DOHH2 (cell line): ENCODE measurements at regions not wholly inside any gene's neighbourhood (a gene's known extent, or its start where the extent isn't known, plus 50 kb on each side); places are given as distances from the start of the nearest gene placed in this dataset.
"Not testable (repeated sequence)": the region's sequence is repeated elsewhere in the genome, so short reads cannot be mapped to it uniquely, and the experiment has no call there.

Source experiments
- H3F3A ChIP-seq: fragments of 200-600 bp; sonication (generic), shearing (Covaris generic); 2 replicates; pipeline ENCODE4 v1.6.0; 2016; ENCODE audit warnings: antibody characterized with exemption, mild to moderate bottlenecking; ENCODE audit not compliant: control insufficient read depth, insufficient read depth
- H3K27ac ChIP-seq: fragments of 200-600 bp; sonication (generic); 2 replicates; pipeline ENCODE4 v1.5.1; 2014; ENCODE audit warnings: low read depth, mild to moderate bottlenecking, low read length, moderate library complexity
- H3K27me3 ChIP-seq: fragments of 200-600 bp; sonication (generic); 2 replicates; pipeline ENCODE4 v1.6.1; 2014; ENCODE audit warnings: mild to moderate bottlenecking, low read length, mixed read lengths; ENCODE audit not compliant: control insufficient read depth
- H3K36me3 ChIP-seq: fragments of 200-600 bp; sonication (generic); 2 replicates; pipeline ENCODE4 v1.6.1; 2014; ENCODE audit warnings: mild to moderate bottlenecking, low read length, moderate library complexity, mixed read lengths; ENCODE audit not compliant: control insufficient read depth
- H3K4me1 ChIP-seq: fragments of 200-600 bp; sonication (generic); 2 replicates; pipeline ENCODE4 v1.6.1; 2014; ENCODE audit warnings: mild to moderate bottlenecking, low read length, mixed read lengths; ENCODE audit not compliant: control insufficient read depth
- H3K4me2 ChIP-seq: fragments of 200-600 bp; sonication (generic); 2 replicates; pipeline ENCODE4 v1.6.0; 2014; ENCODE audit warnings: mild to moderate bottlenecking, low read length, moderate library complexity
- H3K4me3 ChIP-seq: fragments of 200-600 bp; sonication (generic); 2 replicates; pipeline ENCODE4 v1.5.1; 2014; ENCODE audit warnings: mild to moderate bottlenecking, low read length, mixed read lengths
- H3K79me2 ChIP-seq: fragments of 200-600 bp; sonication (generic); 2 replicates; pipeline ENCODE4 v1.6.1; 2014; ENCODE audit warnings: mild to moderate bottlenecking, low read length, mixed read lengths; ENCODE audit not compliant: control insufficient read depth
- H3K9me2 ChIP-seq: fragments of 200-600 bp; sonication (generic); replicated peaks from 2 replicates; pipeline ENCODE4 v1.6.1; 2014; ENCODE audit warnings: mild to moderate bottlenecking, low read length, mixed read lengths; ENCODE audit not compliant: control insufficient read depth
- H3K9me3 ChIP-seq: fragments of 200-600 bp; sonication (generic); 2 replicates; pipeline ENCODE4 v1.6.1; 2014; ENCODE audit warnings: antibody characterized with exemption, low read length, mixed read lengths; ENCODE audit not compliant: control insufficient read depth, insufficient read depth
- H4K20me1 ChIP-seq: fragments of 200-600 bp; sonication (generic); 2 replicates; pipeline ENCODE4 v1.6.0; 2014; ENCODE audit warnings: low read depth, mild to moderate bottlenecking, antibody characterized with exemption, low read length, moderate library complexity; ENCODE audit not compliant: control insufficient read depth, insufficient read depth
- EZH2phosphoT487 ChIP-seq: fragments of 200-600 bp; sonication (generic); IDR thresholded peaks from 2 replicates; pipeline ENCODE4 v1.6.1; 2017; ENCODE audit warnings: borderline replicate concordance, mild to moderate bottlenecking, antibody characterized with exemption, low read length, moderate library complexity, mixed read lengths
- TF ChIP-seq, protein P1 (sequence below): fragments of 200-600 bp; sonication (generic); IDR thresholded peaks from one replicate; pipeline ENCODE4 v1.5.1; 2014; ENCODE audit warnings: antibody characterized with exemption, mild to moderate bottlenecking, low read depth, low read length; ENCODE audit not compliant: poor library complexity, severe bottlenecking

DNA sequence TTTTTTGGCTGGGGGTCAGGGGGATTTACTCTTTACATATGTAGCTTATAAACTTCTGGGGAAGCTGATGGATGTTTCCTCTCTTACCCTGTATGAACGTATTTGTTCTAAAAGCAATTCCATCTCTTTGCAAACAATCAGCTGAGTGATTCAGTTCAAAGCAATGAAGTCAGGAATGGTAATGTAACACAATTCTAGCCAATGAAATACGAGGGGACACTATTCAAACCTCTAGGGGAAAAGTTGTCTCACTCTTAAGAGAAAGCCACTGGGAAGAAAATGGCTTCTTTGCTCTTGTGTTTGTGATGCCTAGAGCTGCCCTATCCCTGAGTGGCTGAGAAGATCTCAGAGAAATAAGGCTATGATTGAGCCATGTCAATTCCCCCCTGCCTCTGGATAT, 134.8 kb upstream of the SEMA3C start:
- H4K20me1 ChIP-seq: no peaks in the 10 kb centered on the region
- no peak overlapping the region for H3K4me2 ChIP-seq
- H3K27me3 ChIP-seq: no peaks in the 10 kb centered on the region
- no peaks in the 10 kb centered on the region; the same call in 1 of the 2 replicates for H3K9me3 ChIP-seq
- H3K36me3 ChIP-seq: no peaks in the 10 kb centered on the region
- H3K9me2 ChIP-seq: no peaks in the 10 kb centered on the region
- no peaks in the 10 kb centered on the region for H3F3A ChIP-seq
- no peak for TF ChIP-seq EZH2phosphoT487
- TF ChIP-seq, protein P1, sequence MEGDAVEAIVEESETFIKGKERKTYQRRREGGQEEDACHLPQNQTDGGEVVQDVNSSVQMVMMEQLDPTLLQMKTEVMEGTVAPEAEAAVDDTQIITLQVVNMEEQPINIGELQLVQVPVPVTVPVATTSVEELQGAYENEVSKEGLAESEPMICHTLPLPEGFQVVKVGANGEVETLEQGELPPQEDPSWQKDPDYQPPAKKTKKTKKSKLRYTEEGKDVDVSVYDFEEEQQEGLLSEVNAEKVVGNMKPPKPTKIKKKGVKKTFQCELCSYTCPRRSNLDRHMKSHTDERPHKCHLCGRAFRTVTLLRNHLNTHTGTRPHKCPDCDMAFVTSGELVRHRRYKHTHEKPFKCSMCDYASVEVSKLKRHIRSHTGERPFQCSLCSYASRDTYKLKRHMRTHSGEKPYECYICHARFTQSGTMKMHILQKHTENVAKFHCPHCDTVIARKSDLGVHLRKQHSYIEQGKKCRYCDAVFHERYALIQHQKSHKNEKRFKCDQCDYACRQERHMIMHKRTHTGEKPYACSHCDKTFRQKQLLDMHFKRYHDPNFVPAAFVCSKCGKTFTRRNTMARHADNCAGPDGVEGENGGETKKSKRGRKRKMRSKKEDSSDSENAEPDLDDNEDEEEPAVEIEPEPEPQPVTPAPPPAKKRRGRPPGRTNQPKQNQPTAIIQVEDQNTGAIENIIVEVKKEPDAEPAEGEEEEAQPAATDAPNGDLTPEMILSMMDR: no peak
- H3K27ac ChIP-seq: no peak overlapping the region
- no peaks in the 10 kb centered on the region for H3K79me2 ChIP-seq
- no peaks in the 10 kb centered on the region for H3K4me1 ChIP-seq
- no peak overlapping the region for H3K4me3 ChIP-seq

DNA sequence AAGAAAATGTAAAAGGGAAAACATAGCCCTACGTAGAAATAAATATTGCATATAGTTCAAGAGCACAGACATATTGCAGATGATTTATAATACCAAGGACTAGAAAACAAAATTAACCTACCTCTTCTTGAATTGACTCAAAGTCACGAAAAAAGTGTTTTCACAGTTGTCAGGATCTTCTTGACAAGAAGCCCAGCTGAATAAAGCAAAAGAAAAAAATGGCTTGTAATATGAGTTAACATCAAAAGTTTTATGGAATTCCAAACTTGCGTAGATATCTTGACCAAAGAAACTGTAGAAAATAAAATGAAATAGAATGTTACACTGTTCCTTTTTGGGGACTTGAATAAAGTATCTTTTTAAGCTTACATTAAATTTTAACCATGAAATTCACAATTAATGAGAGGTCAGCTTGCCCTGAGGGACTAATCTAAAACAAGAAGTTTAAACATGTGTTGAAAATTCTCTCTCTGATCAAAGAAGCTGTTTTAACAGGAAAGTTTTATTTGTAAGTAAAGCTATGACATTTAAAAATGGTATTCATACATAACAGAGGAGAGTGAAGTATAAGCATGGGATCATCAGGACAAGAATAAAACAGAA, 133.1 kb upstream of the SEMA3C start:
- H3K27ac ChIP-seq: no peak overlapping the region
- H3K4me3 ChIP-seq: no peak overlapping the region
- no peaks in the 10 kb centered on the region for H3K27me3 ChIP-seq
- no peaks in the 10 kb centered on the region for H3K79me2 ChIP-seq
- no peaks in the 10 kb centered on the region for H3F3A ChIP-seq
- TF ChIP-seq, protein P1: no peak
- no peak for TF ChIP-seq EZH2phosphoT487
- no peak overlapping the region for H3K4me2 ChIP-seq
- no peaks in the 10 kb centered on the region for H4K20me1 ChIP-seq
- no peaks in the 10 kb centered on the region for H3K4me1 ChIP-seq
- H3K9me3 ChIP-seq: no peaks in the 10 kb centered on the region; the same call in 1 of the 2 replicates
- no peaks in the 10 kb centered on the region for H3K9me2 ChIP-seq
- H3K36me3 ChIP-seq: no peaks in the 10 kb centered on the region

DNA sequence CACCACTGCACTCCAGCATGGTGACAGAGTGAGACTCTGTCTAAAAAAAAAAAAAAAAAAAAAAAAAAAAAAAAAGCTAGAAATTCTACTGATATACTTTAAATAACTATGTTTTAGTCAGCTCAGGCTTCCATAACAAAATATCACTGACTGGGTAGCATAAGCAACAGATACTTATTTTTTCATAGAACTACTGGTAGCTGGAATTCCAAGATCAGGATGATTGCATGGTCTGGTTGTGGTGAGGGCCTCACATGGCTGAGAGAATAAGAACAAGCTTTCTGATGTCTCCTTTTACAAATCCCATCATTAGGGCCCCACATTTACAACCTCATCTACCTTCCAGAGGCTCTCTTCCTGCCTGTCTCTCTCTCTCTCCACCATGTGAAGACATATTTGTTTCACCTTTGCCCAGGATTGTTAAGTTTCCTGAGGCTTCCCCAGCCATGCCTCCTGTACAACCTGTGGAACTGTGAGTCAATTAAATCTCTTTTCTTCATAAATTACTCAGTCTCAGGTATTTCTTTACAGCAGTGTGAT, 126.7 kb upstream of the SEMA3C start:
- H3K36me3 ChIP-seq: no peaks in the 10 kb centered on the region
- H3K27me3 ChIP-seq: no peaks in the 10 kb centered on the region
- H3K79me2 ChIP-seq: no peaks in the 10 kb centered on the region
- no peaks in the 10 kb centered on the region for H4K20me1 ChIP-seq
- no peaks in the 10 kb centered on the region for H3K9me2 ChIP-seq
- no peaks in the 10 kb centered on the region for H3F3A ChIP-seq
- no peaks in the 10 kb centered on the region for H3K4me1 ChIP-seq
- H3K4me2 ChIP-seq: no peak overlapping the region
- TF ChIP-seq EZH2phosphoT487: no peak
- TF ChIP-seq, protein P1: no peak
- H3K4me3 ChIP-seq: no peak overlapping the region
- no peak overlapping the region for H3K27ac ChIP-seq
- peaks cover 2% of the 10 kb centered on the region; the same call in 1 of the 2 replicates for H3K9me3 ChIP-seq

DNA sequence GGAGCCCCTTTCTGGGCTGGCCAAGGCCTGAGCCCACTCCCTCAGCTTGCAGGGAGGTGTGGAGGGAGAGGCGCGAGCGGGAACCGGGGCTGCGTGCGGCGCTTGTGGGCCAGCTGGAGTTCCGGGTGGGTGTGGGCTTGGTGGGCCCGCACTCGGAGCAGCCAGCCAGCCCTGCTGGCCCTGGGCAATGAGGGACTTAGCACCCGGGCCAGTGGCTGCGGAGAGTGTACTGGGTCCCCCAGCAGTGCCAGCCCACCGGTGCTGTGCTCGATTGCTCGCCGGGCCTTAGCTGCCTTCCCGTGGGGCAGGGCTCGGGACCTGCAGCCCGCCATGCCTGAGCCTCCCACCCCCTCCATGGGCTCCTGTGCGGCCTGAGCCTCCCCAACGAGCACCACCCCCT, 123.8 kb upstream of the SEMA3C start:
- H4K20me1 ChIP-seq, H3K4me2 ChIP-seq, H3K36me3 ChIP-seq, H3K9me3 ChIP-seq, H3K27ac ChIP-seq, H3K27me3 ChIP-seq, H3F3A ChIP-seq, H3K4me1 ChIP-seq, H3K9me2 ChIP-seq, H3K4me3 ChIP-seq, H3K79me2 ChIP-seq: not testable (repeated sequence)
